PFSK-1 (cell line): ENCODE measurements at regions not wholly inside any gene's neighbourhood (a gene's known extent, or its start where the extent isn't known, plus 50 kb on each side); places are given as distances from the start of the nearest gene placed in this dataset.

Experiments
- POLR2AphosphoS5 ChIP-seq: IDR thresholded peaks from 2 replicates; pipeline ENCODE4 v1.6.1; 2012; ENCODE audit warnings: low read depth, mild to moderate bottlenecking, control low read depth, low read length, moderate library complexity
- REST ChIP-seq, 2 experiments: IDR thresholded peaks; 2 replicates each; pipeline versions ENCODE4 v1.6.1 to v1.8.0; 2011 to 2012; ENCODE audit warnings: low read depth in 2 of 2, low read length in 2 of 2, control low read depth in 1 of 2, inconsistent platforms in 1 of 2, mild to moderate bottlenecking in 1 of 2, moderate library complexity in 1 of 2; ENCODE audit not compliant: insufficient read depth in 1 of 2
- TAF1 ChIP-seq: IDR thresholded peaks from 2 replicates; pipeline ENCODE4 v1.6.1; 2012; ENCODE audit warnings: low read length, control low read depth, borderline replicate concordance; ENCODE audit not compliant: insufficient read depth

GRCh38 chr4:117770269-117771102 is 263.8 kb upstream of the NDST3 start:
- TF ChIP-seq POLR2AphosphoS5 (no peak), TAF1 (no peak), REST (IDR thresholded peaks at IDR 0.05; ENCODE audit: insufficient read depth in 1 of 2, low read depth in 2 of 2, low read length in 2 of 2) (no peak)
